GM12865 (cell line): ENCODE measurements at regions not wholly inside any gene's neighbourhood (a gene's known extent, or its start where the extent isn't known, plus 50 kb on each side); places are given as distances from the start of the nearest gene placed in this dataset.

Source experiments
- DNase-seq: peaks from one replicate; pipeline ENCODE4 v3.0.0; 2010; ENCODE audit warnings: low read depth
- H3K4me3 ChIP-seq: 2 replicates; pipeline ENCODE4 v1.5.1; 2011; ENCODE audit warnings: mild to moderate bottlenecking, low read depth, low read length, control low read depth
- TF ChIP-seq, protein P1 (sequence below): IDR thresholded peaks from 2 replicates; pipeline ENCODE4 v1.5.1; 2011; ENCODE audit warnings: low read length, control low read depth, low read depth, inconsistent platforms; ENCODE audit not compliant: insufficient read depth; ENCODE audit errors: missing control alignments

GRCh38 chr5:34603378-34603777, 52.8 kb upstream of the RAI14 start:
- TF ChIP-seq, protein P1, sequence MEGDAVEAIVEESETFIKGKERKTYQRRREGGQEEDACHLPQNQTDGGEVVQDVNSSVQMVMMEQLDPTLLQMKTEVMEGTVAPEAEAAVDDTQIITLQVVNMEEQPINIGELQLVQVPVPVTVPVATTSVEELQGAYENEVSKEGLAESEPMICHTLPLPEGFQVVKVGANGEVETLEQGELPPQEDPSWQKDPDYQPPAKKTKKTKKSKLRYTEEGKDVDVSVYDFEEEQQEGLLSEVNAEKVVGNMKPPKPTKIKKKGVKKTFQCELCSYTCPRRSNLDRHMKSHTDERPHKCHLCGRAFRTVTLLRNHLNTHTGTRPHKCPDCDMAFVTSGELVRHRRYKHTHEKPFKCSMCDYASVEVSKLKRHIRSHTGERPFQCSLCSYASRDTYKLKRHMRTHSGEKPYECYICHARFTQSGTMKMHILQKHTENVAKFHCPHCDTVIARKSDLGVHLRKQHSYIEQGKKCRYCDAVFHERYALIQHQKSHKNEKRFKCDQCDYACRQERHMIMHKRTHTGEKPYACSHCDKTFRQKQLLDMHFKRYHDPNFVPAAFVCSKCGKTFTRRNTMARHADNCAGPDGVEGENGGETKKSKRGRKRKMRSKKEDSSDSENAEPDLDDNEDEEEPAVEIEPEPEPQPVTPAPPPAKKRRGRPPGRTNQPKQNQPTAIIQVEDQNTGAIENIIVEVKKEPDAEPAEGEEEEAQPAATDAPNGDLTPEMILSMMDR = no peak
- no peak overlapping the region for H3K4me3 ChIP-seq
- no peak for DNase-seq

- DNase-seq = no peak
- TF ChIP-seq, protein P1 = no peak
- no peak overlapping the region for H3K4me3 ChIP-seq
These were observed 51.9 kb upstream of the RAI14 start for GRCh38 chr5:34604119-34604675.

DNA sequence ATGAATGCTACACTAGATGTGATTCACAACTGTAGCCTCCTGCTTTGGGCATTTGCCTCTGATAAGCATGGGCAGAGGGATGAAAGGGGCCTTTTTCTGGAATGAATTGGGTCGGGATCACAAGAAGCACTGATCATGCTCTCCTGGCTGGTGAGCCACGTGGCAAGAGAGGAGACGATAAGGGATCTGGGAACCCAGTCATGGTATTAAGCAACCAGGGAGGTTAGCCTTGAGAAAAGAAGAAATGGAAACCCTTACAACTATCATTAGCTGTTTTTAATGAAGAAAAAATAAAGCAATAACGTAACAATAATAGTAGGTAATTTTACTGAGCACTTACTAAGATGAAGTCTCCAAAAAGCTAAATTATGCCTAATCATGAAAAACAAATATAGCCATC, 50.0 kb upstream of the RAI14 start:
- DNase-seq = no peak
- TF ChIP-seq, protein P1 = no peak
- H3K4me3 ChIP-seq = no peak overlapping the region
